GM10248 (cell line): ENCODE measurements at regions not wholly inside any gene's neighbourhood (a gene's known extent, or its start where the extent isn't known, plus 50 kb on each side); places are given as distances from the start of the nearest gene placed in this dataset.

Source experiments
- CTCF ChIA-PET: fragments of 300-600 bp; sonication (Branson Sonifier 250); formaldehyde crosslinking; extraction: SDS; loops from one replicate; lab custom pipeline; 2021; ENCODE audit warnings: antibody characterized with exemption; lab: Yijun Ruan, JAX
- POLR2A ChIA-PET: fragments of 350-650 bp; sonication (Branson Sonifier 250); formaldehyde crosslinking; extraction: SDS; loops from one replicate; lab custom pipeline; 2020; ENCODE audit warnings: antibody characterized with exemption; lab: Yijun Ruan, JAX
- DNase-seq: peaks from one replicate; pipeline ENCODE4 v3.0.0; 2012; ENCODE audit errors: extremely low spot score
- TF ChIP-seq, protein P1 (sequence below): IDR thresholded peaks from 2 replicates; pipeline ENCODE4 v1.5.1; 2012; ENCODE audit warnings: mild to moderate bottlenecking, low read depth; ENCODE audit errors: extremely low read depth, missing control alignments, control extremely low read depth

DNA sequence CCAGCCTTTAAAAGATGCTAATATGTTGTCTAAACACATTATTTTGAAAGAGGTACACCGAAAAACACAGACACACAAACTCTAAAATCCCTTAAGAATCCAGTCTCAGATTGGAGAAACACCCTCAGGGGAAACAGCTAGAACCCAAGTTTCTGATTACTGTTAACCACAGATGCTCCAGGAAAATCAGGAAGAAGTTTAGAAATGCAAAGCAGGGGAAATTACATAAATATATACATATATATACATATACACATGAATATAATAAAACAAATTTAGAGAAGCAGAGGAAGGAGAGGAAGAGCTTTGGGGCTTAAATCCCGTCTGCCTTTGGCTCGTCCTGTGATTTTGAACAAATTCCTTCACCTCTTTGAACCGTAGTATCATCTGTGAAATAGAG is 73.2 kb upstream of the KLF4 start:
- ChIA-PET CTCF (interaction anchor here (1.0 kb wide), 1 partner anchor 9 kb away, joined by 3 read pairs; no protein-coding TSS in a partner anchor), POLR2A (no interaction called here)
- no peak for DNase-seq
- TF ChIP-seq, protein P1, sequence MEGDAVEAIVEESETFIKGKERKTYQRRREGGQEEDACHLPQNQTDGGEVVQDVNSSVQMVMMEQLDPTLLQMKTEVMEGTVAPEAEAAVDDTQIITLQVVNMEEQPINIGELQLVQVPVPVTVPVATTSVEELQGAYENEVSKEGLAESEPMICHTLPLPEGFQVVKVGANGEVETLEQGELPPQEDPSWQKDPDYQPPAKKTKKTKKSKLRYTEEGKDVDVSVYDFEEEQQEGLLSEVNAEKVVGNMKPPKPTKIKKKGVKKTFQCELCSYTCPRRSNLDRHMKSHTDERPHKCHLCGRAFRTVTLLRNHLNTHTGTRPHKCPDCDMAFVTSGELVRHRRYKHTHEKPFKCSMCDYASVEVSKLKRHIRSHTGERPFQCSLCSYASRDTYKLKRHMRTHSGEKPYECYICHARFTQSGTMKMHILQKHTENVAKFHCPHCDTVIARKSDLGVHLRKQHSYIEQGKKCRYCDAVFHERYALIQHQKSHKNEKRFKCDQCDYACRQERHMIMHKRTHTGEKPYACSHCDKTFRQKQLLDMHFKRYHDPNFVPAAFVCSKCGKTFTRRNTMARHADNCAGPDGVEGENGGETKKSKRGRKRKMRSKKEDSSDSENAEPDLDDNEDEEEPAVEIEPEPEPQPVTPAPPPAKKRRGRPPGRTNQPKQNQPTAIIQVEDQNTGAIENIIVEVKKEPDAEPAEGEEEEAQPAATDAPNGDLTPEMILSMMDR: no peak

- ChIA-PET CTCF (interaction anchor here (0.7 kb wide), 1 partner anchor 10 kb away, joined by 3 read pairs; no protein-coding TSS in a partner anchor), POLR2A (no interaction called here)
- TF ChIP-seq, protein P1: no peak
Measured at GRCh38 chr9:107559494-107560086, 70.0 kb upstream of the KLF4 start.

DNA sequence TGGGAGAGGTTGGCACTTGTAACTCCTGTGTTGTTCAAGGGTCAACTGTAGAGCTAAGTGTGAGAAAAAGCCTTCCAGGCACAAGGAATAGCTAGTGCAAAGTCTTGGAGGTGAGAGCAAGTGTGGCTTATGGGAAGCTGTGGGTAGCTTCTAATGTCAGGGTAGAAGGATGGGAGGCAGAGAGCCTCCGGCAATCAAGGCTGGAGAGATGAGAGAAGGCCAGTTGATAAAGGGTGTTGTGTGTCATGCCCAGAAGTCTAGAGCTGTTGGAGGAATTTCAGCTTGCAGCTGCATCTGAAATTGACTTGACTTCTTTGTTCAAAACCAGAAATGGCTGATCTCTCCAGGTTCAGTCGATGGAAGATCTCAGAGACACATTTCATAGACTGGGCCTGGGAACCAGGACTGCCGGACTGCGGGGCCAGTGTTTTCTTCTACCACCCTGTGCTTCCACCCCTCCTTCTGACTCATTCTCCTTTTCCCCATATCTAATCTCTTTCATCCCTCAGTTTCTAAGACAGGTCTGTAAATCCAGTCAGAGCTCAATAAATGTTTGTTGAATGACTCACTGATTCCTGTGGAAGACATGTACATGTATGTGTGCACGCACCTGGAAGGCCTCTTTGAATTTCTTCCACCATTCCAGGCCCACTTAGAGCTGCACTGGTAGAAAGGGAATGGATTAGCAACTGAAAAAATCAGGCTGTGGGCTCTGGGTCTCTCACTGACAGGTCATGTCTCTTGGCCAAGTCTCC is 67.8 kb upstream of the KLF4 start:
- ChIA-PET CTCF (interaction anchor here (0.7 kb wide), 1 partner anchor 11 kb away, joined by 3 read pairs; no protein-coding TSS in a partner anchor), POLR2A (no interaction called here)
- TF ChIP-seq, protein P1: no peak
- no peak for DNase-seq

More at GRCh38 chr9:107559494-107560086, 70.0 kb upstream of the KLF4 start:
- DNase-seq: no peak

DNA sequence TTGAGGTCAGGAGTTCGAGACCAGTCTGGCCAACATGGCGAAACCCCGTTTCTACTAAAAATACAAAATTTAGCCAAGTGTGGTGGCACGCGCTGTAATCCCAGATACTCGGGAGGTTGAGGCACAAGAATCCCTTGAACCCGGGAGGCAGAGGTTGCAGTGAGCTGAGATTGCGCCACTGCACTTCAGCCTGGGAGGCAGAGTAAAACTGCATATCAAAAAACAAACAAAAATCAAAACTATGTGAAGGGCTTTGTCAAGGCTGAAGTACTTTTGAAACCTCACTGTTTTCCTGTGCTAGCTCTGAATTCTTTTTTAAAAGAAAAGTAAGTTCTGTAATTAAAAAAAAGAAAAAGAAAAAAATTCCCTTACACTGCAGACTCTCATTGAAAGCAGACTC is 65.1 kb upstream of the KLF4 start:
- POLR2A ChIA-PET: no interaction called here
- TF ChIP-seq, protein P1: no peak
- CTCF ChIA-PET: interaction anchor here (1.0 kb wide), 1 partner anchor 8 kb away, joined by 3 read pairs; no protein-coding TSS in a partner anchor
- no peak for DNase-seq

GRCh38 chr9:107548298-107549142 is 59.0 kb upstream of the KLF4 start:
- TF ChIP-seq, protein P1: no peak
- ChIA-PET POLR2A (no interaction called here), CTCF (no interaction called here)
- no peak for DNase-seq

GRCh38 chr9:107547772-107548297 is 58.3 kb upstream of the KLF4 start:
- POLR2A ChIA-PET: no interaction called here
- CTCF ChIA-PET: no interaction called here

More at GRCh38 chr9:107547772-107548297, 58.3 kb upstream of the KLF4 start:
- no peak for DNase-seq
- TF ChIP-seq, protein P1: no peak
